SK-MEL-5 (cell line): ENCODE measurements at regions not wholly inside any gene's neighbourhood (a gene's known extent, or its start where the extent isn't known, plus 50 kb on each side); places are given as distances from the start of the nearest gene placed in this dataset.

Experiments used
- DNase-seq: peaks from one replicate; pipeline ENCODE4 v3.0.0-alpha.2; 2016; ENCODE audit warnings: low read depth, low spot score
- in situ Hi-C: cut with HindIII; loops from 2 replicates; pipeline ENCODE4 v1.10.0; 2016; ENCODE audit warnings: low sequenced_read_pairs, high pct_unique_total_duplicates, low pct_unique_long_range_greater_than_20kb

GRCh38 chr16:62216837-62217236 is 180.6 kb upstream of the CDH8 start:
- in situ Hi-C loops: no loop called here

GRCh38 chr16:62213763-62214162 is 177.5 kb upstream of the CDH8 start:
- DNase-seq: peak; percentile 50
- in situ Hi-C loops: no loop called here

More at GRCh38 chr16:62216837-62217236, 180.6 kb upstream of the CDH8 start:
- no peak for DNase-seq

GRCh38 chr16:62208934-62209333 is 172.7 kb upstream of the CDH8 start:
- in situ Hi-C loops: no loop called here
- DNase-seq: no peak

- DNase-seq: no peak
Measured at GRCh38 chr16:62205459-62205858, 169.2 kb upstream of the CDH8 start.

GRCh38 chr16:62201911-62202310 is 165.7 kb upstream of the CDH8 start:
- DNase-seq: no peak
- in situ Hi-C loops: no loop called here

More at GRCh38 chr16:62205459-62205858, 169.2 kb upstream of the CDH8 start:
- in situ Hi-C loops: no loop called here

- DNase-seq: peak; percentile 30
- in situ Hi-C loops: no loop called here
Measured at GRCh38 chr16:62194828-62195227, 158.6 kb upstream of the CDH8 start.

- peak; percentile 54 for DNase-seq
- in situ Hi-C loops: no loop called here
Measured at GRCh38 chr16:62190426-62190825, 154.2 kb upstream of the CDH8 start.

GRCh38 chr16:62177351-62178203 is 141.3 kb upstream of the CDH8 start:
- DNase-seq: no peak
- in situ Hi-C loops: no loop called here

GRCh38 chr16:62170642-62171041 is 134.4 kb upstream of the CDH8 start:
- in situ Hi-C loops: no loop called here
- DNase-seq: no peak

- no peak for DNase-seq
- in situ Hi-C loops: no loop called here
Measured at GRCh38 chr16:62167551-62167950, 131.3 kb upstream of the CDH8 start.

- in situ Hi-C loops: no loop called here
- DNase-seq: no peak
Measured at GRCh38 chr16:62157544-62157943, 121.3 kb upstream of the CDH8 start.

- in situ Hi-C loops: no loop called here
Measured at GRCh38 chr16:62156971-62157370, 120.7 kb upstream of the CDH8 start.

GRCh38 chr16:62149631-62150030 is 113.4 kb upstream of the CDH8 start:
- in situ Hi-C loops: no loop called here

More at GRCh38 chr16:62156971-62157370, 120.7 kb upstream of the CDH8 start:
- no peak for DNase-seq

GRCh38 chr16:62137996-62138395 is 101.8 kb upstream of the CDH8 start:
- no peak for DNase-seq
- in situ Hi-C loops: no loop called here

More at GRCh38 chr16:62149631-62150030, 113.4 kb upstream of the CDH8 start:
- no peak for DNase-seq

GRCh38 chr16:62135911-62136310 is 99.7 kb upstream of the CDH8 start:
- no peak for DNase-seq
- in situ Hi-C loops: no loop called here

- DNase-seq: no peak
- in situ Hi-C loops: no loop called here
Measured at GRCh38 chr16:62135446-62135845, 99.2 kb upstream of the CDH8 start.

GRCh38 chr16:62130101-62130500 is 93.9 kb upstream of the CDH8 start:
- DNase-seq: no peak
- in situ Hi-C loops: no loop called here

- in situ Hi-C loops: no loop called here
- DNase-seq: no peak
Measured at GRCh38 chr16:62105244-62105643, 69.0 kb upstream of the CDH8 start.

- in situ Hi-C loops: no loop called here
- DNase-seq: no peak
Measured at GRCh38 chr16:62102588-62102987, 66.3 kb upstream of the CDH8 start.
